GM19467 (cell line): ENCODE measurements at regions not wholly inside any gene's neighbourhood (a gene's known extent, or its start where the extent isn't known, plus 50 kb on each side); places are given as distances from the start of the nearest gene placed in this dataset.

Source experiments
- ATAC-seq: cut with Tn5 transposase; IDR thresholded peaks from one replicate; pipeline ENCODE4 v1.9.1; 2021; ENCODE audit warnings: mild to moderate bottlenecking, moderate library complexity; ENCODE audit not compliant: unreplicated experiment

DNA sequence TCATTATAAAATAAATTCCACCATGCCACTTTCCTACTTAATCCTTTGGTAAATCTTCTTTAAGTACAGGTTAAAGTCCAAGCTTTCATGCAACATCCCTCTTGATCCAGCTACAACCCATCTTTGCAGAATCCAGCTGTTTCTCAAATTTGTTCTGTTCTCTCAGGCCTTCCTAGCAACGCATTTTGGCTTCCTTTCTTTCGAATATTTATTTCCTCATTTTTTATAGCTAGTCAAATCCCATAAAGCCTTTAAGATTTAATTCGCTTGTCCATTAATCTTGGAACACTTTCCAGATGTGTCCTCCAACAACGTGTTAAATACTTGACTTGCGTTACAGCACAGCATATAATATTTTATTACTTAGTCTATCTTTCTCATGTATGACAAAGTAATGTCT, 600.1 kb upstream of the CHORDC1 start:
- ATAC-seq, result no peak

DNA sequence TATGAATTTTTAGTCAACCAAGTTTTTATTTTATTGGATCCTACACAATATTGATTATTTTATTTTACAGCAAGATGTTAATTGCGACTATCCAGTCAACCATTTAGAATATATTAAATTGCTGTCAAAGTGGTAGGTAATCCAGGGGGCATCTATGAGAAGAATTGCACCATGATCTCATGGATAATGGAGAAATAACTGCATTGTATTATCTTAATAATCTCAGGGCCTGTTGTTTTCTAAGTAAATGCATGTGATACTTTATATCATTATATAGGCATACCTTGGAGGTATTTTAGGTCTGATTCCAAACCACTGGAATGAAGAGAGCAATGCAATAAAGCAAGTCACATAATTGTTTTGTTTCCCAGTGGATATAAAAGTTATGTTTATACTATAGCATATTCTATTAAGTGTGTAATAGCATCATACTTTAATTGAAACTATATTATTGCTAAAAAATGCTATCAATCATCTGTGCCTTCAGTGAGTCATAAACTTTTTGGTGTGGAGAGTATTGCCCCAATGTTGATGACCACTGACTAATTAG, 595.4 kb upstream of the CHORDC1 start:
- ATAC-seq, result no peak

DNA sequence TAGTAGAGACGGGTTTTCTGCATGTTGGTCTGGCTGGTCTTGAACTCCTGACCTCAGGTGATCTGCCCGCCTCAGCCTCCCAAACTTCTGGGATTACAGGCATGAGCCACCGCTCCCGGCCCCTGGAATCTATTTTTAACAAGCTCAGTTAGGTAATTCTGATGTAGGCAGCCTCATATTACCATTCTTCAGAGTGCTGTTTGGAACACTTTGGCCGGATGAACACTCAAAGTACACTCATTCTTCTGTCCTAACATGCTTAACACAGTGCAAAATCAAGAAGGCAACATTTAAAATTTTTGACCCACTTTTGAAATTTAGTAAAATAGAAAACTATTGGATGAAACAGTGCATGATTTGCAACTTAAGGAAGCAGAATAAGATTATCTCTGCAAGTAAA, 586.7 kb upstream of the CHORDC1 start:
- ATAC-seq, result no peak

DNA sequence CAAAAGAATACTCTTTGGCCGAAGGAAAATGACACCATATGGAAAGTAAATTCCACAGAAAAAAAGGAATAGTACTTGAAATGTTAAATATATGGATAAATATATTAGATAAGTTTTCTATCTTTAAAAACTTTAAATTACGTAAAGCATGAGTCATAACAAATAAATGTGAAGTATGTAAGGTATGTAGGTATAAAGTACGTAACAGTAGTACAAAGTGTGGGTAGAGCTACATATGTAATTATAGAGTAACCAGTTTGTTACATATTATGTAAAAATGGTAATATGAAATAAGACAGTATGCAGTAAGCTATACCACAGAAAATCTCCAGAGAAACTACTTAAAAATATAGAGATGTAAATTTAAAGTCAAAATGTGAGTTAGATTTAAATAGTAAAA, 582.3 kb upstream of the CHORDC1 start:
- no peak for ATAC-seq

DNA sequence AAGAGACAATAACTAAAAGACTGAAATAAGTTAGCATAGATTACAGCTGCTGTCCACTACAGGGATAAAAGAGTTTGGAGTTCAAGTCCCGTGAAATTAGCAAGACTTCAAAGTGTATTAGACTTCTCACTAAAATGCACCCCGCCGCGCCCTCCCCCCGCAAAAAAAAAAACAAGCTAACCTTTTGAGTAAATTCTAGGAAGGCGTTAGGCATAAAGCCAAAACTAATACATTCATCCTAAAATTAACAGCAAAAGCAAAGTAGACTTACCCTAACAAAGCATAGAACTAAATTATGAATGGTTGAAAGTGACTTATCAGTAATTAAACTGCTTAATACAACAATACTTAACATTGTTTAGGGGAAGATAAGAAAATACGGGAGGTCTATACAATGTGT, 581.0 kb upstream of the CHORDC1 start:
- no peak for ATAC-seq

DNA sequence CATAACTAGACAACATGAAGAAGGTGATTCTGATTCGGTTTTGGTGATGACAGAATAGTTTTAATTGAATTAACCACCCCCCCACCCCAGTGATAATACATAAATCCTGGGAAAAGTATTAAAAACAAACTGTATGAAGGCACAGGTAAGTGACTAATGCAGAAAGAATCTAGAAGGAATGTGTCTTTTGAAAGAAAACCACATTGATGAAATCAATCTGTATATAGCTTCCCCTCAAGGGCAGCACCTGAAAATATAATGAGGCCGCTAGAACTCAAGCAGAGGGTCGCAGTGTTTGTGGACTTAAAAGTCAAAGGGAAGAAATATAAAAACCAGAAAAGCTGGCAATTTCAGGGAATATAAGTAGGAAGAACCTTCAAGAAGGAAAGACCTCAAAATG, 580.5 kb upstream of the CHORDC1 start:
- no peak for ATAC-seq

DNA sequence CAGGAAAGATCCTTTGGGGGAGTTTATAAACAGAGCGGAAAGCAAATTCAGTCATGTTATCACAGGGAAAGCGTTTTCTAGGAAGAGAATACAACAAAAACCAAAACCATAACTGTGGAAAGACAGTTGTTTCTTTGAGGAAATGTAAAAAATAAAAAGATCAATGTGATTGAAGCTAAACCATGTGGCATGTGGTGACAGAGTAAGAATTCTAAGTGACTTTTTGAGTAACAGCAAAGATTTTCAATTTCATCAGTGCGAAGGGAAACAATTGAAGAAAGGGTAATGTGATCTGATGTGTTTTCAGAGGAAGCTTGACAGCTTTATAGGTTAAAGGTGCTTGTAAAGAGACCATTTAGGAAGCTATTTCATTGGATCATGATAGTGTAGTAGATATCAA, 575.9 kb upstream of the CHORDC1 start:
- ATAC-seq, result no peak

DNA sequence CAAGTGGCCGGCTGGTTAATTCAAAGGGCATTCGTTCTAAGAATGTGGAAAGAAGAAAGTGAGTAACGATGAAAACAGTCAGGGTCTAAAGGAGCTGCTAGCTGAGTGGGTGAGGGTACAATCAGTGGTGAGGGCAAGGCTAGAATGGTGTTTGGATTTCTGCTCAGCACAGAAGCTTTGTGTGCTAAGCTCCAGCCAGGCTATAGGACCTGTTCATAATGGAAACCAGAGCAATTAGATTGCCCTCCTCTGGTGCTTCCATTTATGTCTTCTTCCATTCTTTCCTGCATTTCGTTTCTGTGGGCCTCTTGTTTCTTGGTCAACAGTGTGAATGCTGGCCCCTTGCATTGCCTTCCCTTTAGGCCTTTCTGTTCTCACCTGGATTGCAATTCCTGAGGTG, 572.9 kb upstream of the CHORDC1 start:
- no peak for ATAC-seq

DNA sequence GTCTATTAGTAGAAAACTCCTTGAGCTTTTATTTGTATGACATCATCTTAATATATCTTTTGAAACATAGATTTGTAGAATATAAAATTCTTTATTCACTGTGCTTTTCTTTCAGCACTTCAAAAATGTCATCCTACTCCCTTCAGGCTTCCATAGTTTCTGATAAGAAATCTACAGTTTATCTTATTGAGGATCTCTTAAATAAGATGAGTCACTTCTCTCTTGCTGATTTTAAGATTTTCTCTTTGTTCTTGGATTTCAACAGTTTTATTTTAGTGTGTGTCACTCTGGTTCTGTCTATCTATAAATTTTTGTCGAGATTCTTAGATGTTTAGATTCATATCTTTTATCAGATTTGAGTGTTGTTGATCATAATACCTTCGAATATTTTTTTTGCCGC, 566.1 kb upstream of the CHORDC1 start:
- ATAC-seq, result no peak

DNA sequence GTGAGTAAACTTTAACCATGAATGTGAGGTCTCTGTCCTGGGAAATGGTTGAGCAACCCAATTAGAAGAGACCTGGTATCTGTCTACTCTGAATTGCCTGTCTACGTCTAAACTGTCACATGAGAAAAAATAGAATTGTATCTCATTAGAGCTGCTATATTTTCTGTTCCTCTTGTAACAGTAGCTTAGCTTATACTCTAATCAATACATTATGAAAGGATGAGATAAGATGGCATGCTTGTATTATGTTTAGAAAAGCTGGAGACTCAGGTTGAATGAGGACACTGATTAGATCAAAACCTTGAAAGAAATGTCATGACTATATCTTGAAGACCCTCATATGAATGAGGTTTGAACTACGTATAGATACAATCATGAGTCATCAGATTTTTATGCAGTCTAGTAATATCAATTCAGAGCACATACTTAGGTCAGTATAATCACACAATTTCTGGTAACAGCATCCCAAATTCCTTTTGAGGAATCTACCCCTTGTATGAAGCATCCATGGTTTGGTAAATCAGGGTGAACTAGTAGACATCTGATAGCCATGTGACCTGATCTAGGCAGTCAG, 561.5 kb upstream of the CHORDC1 start:
- no peak for ATAC-seq

DNA sequence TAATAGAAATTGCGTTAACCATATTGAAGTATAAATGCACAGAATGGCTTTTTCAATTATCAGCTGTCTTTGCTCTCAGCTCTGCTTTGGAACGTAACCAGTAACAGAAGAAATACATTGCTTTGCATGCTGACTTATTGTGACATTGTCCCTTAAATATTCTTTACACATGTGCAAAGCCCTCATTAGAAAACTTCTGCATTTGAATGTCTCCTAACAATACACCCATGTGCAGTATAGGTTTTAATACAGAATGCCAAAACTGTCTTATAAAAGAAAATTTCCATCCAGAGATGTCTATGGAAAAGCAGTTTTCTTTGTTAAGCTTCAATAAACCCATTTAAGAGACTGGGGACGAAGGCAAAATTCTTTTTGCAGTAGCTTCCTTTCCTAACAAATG, 560.3 kb upstream of the CHORDC1 start:
- no peak for ATAC-seq

DNA sequence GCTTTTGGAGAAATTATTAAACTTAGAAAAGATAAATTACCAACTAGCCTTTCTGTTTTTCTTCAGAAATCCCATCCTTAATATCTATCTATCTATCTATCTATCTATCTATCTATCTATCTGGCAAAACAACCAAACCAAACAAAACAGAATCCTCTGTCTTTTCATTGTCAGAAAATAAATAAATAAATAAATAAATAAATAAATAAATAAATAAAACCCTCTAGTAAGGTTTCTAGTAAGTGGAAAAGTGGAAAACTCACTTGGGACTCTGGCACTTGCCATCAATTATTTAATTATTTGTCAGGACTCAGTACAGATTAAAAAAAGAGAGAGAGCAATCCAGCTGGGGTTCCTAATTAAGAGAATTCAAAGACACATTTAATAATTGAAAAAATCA, 556.2 kb upstream of the CHORDC1 start:
- ATAC-seq, result no peak

DNA sequence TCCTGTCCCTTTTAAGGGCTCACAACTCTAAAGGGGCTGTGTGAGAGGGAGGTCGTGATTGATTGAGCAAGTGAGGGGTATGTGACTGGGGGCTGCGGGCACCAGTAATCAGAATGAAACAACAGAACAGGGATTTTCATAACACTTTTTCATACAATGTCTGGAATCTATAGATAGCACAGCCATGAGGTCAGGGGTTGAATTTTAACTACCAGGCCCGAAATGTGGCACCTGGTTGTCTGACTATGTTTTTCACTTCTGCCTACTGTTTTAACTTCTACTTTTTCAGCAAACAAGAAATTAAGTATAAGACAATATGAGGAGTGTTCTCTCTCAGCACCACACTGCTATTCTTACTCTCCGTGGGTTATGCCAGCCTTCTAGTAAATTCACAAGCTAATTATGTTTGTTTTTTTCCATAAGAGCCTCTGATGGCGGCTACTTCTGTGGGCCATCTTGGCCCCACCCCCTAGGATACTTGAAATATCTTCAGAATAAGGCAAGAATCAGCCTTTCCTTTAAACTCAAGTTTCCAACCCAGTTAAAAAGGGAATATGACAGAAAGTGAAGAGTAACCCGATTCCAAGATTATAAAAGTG, 552.8 kb upstream of the CHORDC1 start:
- ATAC-seq, result peak; percentile 56

DNA sequence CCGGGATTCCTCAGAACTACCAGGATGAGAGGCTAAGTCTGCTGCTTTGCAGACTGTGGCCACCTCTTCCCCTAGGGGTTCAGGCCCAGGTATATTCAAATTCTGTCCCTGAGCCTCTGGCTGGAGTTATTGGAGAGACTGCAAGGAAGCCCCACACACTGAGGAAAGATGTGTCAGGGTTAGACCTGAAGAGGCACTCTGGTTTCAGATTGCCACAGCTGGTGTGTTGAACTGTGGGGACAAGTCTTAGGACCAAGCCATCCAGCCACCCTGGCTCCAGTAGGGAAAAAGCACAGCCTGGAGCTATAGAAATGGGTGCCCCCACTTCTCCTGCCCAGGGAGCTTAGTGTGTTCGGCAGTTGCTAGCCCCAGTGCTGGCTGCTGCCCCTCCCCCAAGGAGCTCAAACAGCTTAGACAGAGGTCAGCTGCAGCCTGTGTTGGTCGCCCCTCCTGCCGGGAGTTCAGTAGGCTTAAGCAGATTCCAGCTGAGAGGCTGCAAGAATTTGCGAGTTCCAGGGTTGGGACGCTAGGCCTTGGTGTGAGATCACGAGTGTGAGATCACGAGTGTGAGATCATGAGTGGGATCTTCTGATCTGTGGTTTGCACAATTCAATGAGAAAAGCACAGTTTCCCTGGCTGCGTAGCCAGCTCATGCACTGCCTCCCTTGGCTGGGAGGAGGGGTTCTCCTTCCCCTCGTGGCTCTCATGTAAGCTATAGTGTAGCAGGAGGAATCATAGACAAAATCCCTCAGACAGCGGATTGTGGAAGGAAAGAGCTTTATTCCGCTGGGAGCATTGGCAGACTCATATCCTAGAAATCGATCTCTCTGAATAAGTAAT, 552.1 kb upstream of the CHORDC1 start:
- peak; percentile 30 for ATAC-seq

DNA sequence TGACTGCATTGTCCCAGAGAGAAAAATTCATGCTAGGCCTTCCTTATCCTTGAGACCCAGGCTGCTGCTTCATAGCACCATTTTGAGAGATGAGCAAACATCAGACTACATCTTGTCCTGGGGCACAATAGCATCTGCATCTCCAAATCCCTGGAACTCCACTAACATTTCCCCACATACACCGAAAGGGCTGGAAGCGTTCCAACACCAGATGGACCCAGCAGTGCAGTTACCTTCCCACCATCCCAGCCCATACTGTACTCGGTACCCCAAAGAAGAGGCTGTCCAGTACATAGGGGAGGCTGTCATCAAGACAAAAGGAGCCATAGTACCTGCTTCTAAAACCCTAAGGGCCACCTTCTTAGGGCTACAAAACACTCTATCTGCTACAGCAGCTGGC, 547.2 kb upstream of the CHORDC1 start:
- no peak for ATAC-seq

DNA sequence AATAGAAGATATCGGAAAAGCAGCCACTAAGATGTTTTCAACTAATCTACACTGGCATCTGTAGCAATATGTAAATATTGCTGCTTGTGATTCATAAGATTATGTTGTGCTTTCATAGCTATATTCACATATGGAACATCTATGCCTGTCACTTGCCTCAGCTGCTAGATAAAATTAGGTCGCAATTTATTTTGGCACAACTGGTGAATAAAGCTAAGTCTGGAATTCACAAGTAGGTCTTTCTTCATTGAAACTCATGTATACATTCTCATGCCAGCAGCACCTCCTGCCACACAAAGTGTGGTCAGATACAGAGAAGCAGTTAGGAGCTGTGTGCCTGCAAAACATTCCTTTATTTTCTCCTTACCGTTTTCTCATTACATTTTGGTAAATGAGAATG, 543.3 kb upstream of the CHORDC1 start:
- ATAC-seq, result no peak

DNA sequence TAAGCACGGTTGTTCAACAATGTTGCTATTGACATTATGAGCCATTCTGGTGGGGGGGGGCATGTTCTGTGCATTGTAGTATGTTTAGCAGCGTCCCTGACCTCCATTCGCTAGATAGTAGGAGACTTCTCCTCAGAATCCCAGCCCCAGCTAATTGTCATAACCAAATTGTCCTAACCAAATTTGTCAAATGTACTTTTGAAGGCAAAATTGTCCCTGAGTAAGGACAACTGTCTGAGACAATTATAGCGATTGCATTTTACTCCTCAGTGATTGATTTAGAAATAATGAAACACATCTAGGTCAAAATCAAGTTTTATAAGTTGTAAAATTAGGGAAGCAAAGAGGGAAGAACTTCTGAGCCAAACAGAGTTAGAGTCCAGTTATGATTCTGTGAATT, 541.8 kb upstream of the CHORDC1 start:
- no peak for ATAC-seq

DNA sequence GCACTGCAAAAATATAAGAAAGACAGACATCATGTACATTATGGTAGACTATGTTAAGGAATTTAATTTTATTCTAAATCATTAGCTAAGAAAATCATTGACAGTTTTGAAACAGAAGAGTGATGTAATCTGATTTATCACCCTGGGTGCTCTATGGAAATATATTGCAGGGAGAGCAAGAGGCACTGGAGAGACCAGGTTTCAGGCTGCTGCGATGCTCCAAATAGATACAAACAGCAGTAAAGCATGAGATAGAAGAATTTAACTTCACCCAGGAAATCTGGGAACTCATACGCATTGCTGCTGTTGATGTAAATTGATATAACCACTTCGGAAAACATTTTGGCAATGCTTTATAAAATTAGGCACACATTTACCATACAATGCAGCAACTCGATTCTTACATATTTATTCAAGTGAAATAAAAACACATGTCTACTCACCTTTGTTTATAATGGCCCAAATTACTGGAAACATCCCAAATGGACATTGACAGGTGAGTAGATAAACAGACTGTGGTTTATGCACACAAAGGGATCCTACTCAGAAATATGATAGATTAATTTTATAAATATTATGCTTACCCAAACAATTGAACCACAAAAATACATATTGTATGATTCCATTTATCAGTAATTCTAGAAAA, 535.1 kb upstream of the CHORDC1 start:
- no peak for ATAC-seq

DNA sequence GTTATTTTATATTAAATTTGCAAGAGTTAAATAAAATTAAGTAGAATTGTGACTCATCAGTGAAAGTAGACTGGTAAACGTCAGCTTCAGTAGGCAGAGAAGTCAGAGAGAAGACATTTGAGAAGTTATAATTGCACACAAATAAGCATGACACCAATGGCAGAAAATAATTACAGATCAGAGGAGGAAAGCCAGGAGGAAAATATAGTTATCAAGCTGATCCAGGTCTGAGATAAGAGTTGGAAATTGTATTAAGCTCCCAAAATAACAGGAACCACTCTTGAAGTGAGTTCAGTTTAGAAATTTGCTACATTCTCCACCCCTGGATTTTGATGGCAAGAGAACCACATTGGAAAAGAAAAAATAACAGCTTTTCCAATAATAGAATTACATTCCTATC, 533.8 kb upstream of the CHORDC1 start:
- no peak for ATAC-seq

DNA sequence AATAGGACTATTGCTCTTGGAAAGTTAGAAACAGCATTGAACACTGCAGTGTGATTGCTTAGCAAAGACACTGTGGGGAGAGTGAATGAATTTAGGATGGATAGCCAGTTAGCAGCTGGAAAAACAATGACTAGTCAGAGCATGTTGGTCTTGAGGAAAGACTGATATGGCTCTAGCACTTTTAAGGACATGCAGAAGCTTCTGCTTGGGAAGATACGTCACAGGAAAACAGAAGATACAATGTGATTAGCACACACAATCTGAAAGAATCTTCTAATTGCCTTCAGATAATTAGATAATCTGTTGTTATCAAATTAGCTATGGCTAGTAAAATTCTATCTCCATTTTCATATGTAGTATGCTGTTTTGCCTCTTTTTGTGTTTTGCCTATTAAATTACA, 530.7 kb upstream of the CHORDC1 start:
- ATAC-seq, result no peak

DNA sequence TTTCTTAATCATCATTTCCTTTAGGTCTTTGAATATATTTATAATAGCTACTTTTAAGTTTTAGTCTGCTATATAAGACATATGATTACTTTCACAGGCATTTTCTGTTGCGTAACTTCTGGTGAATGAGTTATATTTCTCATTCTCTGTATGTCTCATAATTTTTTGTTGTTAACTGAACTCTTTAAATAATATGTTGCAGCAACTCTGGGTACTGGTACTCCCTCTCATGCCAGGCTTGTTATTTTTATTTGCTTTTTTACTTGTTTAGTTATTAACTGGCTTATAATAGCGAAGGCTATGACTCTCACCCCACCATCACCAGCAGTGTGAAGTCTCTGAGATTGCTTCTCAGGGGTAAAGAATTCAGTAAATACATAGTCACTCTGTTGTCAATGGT, 524.2 kb upstream of the CHORDC1 start:
- ATAC-seq, result no peak

DNA sequence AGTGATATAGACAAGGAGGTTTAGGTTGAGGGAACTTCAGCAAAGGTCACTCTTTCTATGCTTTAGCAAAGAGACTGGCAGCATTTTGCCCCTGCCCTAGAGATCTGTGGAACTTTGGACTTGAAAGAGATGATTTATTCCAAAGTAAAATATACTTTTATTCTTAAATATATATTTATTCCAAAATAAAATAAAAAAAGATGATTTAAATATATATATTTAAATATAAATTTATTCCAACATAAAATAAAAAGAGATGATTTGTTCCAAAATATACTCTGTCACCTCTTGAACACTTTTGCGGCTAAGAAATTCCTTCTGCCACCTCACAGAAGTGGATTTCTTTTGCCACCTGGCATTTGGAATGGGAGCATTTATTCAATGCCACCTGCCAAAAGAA, 521.3 kb upstream of the CHORDC1 start:
- no peak for ATAC-seq
